HepG2 (cell line): ENCODE measurements at regions not wholly inside any gene's neighbourhood (a gene's known extent, or its start where the extent isn't known, plus 50 kb on each side); places are given as distances from the start of the nearest gene placed in this dataset.

Experiments
- ATAC-seq: fragments of 200-7000 bp; cut with Tn5 transposase; 3 replicates; pipeline ENCODE4 v1.9.1; 2020; ENCODE audit warnings: mild to moderate bottlenecking, moderate library complexity
- BruUV-seq: library from RNA; stranded (reverse); fragments of 400-500 nt; replicated peaks from 2 replicates; lab custom pipeline; 2021; lab: Mats Ljungman, UMichigan
- CTCF ChIA-PET: fragments of 300-600 bp; formaldehyde crosslinking; extraction: SDS; loops from one replicate; lab custom pipeline; 2021; ENCODE audit warnings: low total read pairs, inconsistent platforms, low intra/inter-chr PET ratio; lab: Yijun Ruan, JAX
- POLR2A ChIA-PET: fragments of 350-600 bp; sonication (Branson Sonifier 250); formaldehyde crosslinking; loops from one replicate; lab custom pipeline; 2020; ENCODE audit warnings: antibody characterized with exemption, inconsistent platforms; lab: Yijun Ruan, JAX
- DNase-seq: peaks from one replicate; pipeline ENCODE4 v3.0.0-alpha.2; 2015; ENCODE audit warnings: low spot score
- FAIRE-seq: peaks from 3 replicates; lab custom pipeline; 2011; peaks lifted over from hg19 to GRCh38; lab: Jason Lieb, UNC
- H2AFZ ChIP-seq: one replicate; pipeline ENCODE4 v1.6.1; 2011; ENCODE audit warnings: low read length, inconsistent platforms
- H3K27ac ChIP-seq: fragments of 300-600 bp; 3 replicates; pipeline ENCODE4 v1.8.0; 2011; ENCODE audit warnings: mixed run types, mild to moderate bottlenecking, mixed read lengths, low read length, inconsistent platforms; ENCODE audit not compliant: insufficient read depth; ENCODE audit errors: extremely low read length
- H3K27me3 ChIP-seq, 2 experiments: fragments of 200-600 bp in 1 of 2; 2 replicates in 1 of 2; 3 replicates in 1 of 2; pipeline versions ENCODE4 v1.6.0 to v1.8.0; 2011; ENCODE audit warnings: low read length in 2 of 2, mild to moderate bottlenecking in 2 of 2, moderate library complexity in 2 of 2, inconsistent platforms in 1 of 2; ENCODE audit not compliant: insufficient read depth in 2 of 2, control insufficient read depth in 1 of 2
- H3K36me3 ChIP-seq, 2 experiments: fragments of 200-600 bp in 1 of 2; replicated peaks in 1 of 2; 2 replicates in 1 of 2; 3 replicates in 1 of 2; pipeline versions ENCODE4 v1.5.1 to v1.8.0; 2011; ENCODE audit warnings: low read length in 2 of 2, inconsistent platforms in 1 of 2; ENCODE audit not compliant: insufficient read depth in 2 of 2, control insufficient read depth in 1 of 2
- H3K4me1 ChIP-seq: 2 replicates; pipeline ENCODE4 v1.5.1; 2012; ENCODE audit warnings: low read length, inconsistent platforms; ENCODE audit not compliant: insufficient read depth
- H3K4me2 ChIP-seq: 2 replicates; pipeline ENCODE4 v1.6.0; 2011; ENCODE audit warnings: low read depth, low read length, inconsistent platforms
- H3K4me3 ChIP-seq, 3 experiments: fragments of 200-600 bp in 1 of 3; sonication (generic), shearing (Covaris generic) in 1 of 3; replicated peaks in 1 of 3; 2 replicates each; pipeline ENCODE4 v1.5.1; 2011 to 2016; ENCODE audit warnings: low read length in 3 of 3, inconsistent platforms in 2 of 3, low read depth in 2 of 3, mild to moderate bottlenecking in 2 of 3, control low read depth in 1 of 3, mixed read lengths in 1 of 3; ENCODE audit not compliant: insufficient read depth in 1 of 3
- H3K79me2 ChIP-seq: one replicate; pipeline ENCODE4 v1.6.1; 2011; ENCODE audit warnings: low read length, inconsistent platforms; ENCODE audit not compliant: insufficient read depth
- H3K9ac ChIP-seq: 2 replicates; pipeline ENCODE4 v1.6.0; 2011; ENCODE audit warnings: mild to moderate bottlenecking, low read depth, low read length, inconsistent platforms; ENCODE audit not compliant: insufficient read depth
- H3K9me3 ChIP-seq: 2 replicates; pipeline ENCODE4 v1.5.1; 2012; ENCODE audit warnings: mild to moderate bottlenecking, low read length
- H4K20me1 ChIP-seq: 2 replicates; pipeline ENCODE4 v1.6.0; 2011; ENCODE audit warnings: inconsistent platforms, mild to moderate bottlenecking, low read length, moderate library complexity; ENCODE audit not compliant: insufficient read depth
- GLMP ChIP-seq: sonication (generic); formaldehyde crosslinking; IDR thresholded peaks from 2 replicates; pipeline ENCODE4 v1.9.0; 2021; ENCODE audit warnings: missing genetic modification reagents, mild to moderate bottlenecking, borderline replicate concordance
- JDP2 ChIP-seq: sonication (generic); formaldehyde crosslinking; IDR thresholded peaks from 2 replicates; pipeline ENCODE4 v1.8.1; 2022; ENCODE audit warnings: missing genetic modification reagents, borderline replicate concordance
- NPAS2 ChIP-seq: sonication (generic); formaldehyde crosslinking; IDR thresholded peaks from 2 replicates; pipeline ENCODE4 v1.8.0; 2022; ENCODE audit warnings: mild to moderate bottlenecking, missing genetic modification reagents, borderline replicate concordance
- RBM39 ChIP-seq: fragments of 200-400 bp; formaldehyde crosslinking; IDR thresholded peaks from one replicate; pipeline ENCODE4 v1.6.1; 2018; ENCODE audit warnings: antibody characterized with exemption, mild to moderate bottlenecking, low read depth, low read length; ENCODE audit not compliant: poor library complexity, severe bottlenecking
- SP1 ChIP-seq, 2 experiments: fragments of 450-650 bp in 1 of 2; sonication (generic) in 1 of 2; formaldehyde crosslinking in 1 of 2; IDR thresholded peaks; 2 replicates each; pipeline versions ENCODE4 v1.4.0 to v1.6.1; 2016 to 2020; ENCODE audit warnings: missing genetic modification reagents in 1 of 2
- TBX2 ChIP-seq: sonication (generic); formaldehyde crosslinking; IDR thresholded peaks from 2 replicates; pipeline ENCODE4 v1.5.0; 2020; ENCODE audit warnings: missing genetic modification reagents, mild to moderate bottlenecking, borderline replicate concordance
- THAP9 ChIP-seq: sonication (generic); formaldehyde crosslinking; IDR thresholded peaks from 2 replicates; pipeline ENCODE4; 2020; ENCODE audit warnings: missing genetic modification reagents, mild to moderate bottlenecking, borderline replicate concordance
- ZBTB7B ChIP-seq: sonication (generic); formaldehyde crosslinking; IDR thresholded peaks from 2 replicates; pipeline ENCODE4 v1.4.0; 2020; ENCODE audit warnings: missing genetic modification reagents
- ZNF318 ChIP-seq: sonication (generic); formaldehyde crosslinking; IDR thresholded peaks from 2 replicates; pipeline ENCODE4 v1.4.0; 2020; ENCODE audit warnings: mild to moderate bottlenecking, missing genetic modification reagents
- ZNF451 ChIP-seq: sonication (generic); formaldehyde crosslinking; IDR thresholded peaks from 2 replicates; pipeline ENCODE4 v1.5.0; 2020; ENCODE audit warnings: mild to moderate bottlenecking, missing genetic modification reagents
- ZNF766 ChIP-seq: sonication (generic); formaldehyde crosslinking; IDR thresholded peaks from 2 replicates; pipeline ENCODE4 v1.5.0; 2020; ENCODE audit warnings: missing genetic modification reagents, borderline replicate concordance
- WGBS: methylation state at CpG from one replicate; pipeline ENCODE4 v1.1.6; 2017; ENCODE audit warnings: low lambda C conversion rate; 5-methylcytosine and 5-hydroxymethylcytosine counted together
- in situ Hi-C: cut with HindIII; loops from 2 replicates; pipeline ENCODE4 v1.10.0; 2017; ENCODE audit warnings: low pct_unique_long_range_greater_than_20kb; ENCODE audit not compliant: extremely low pct_ligation_motif_present
- intact Hi-C: fragments of 100-400 bp; cut with micrococcal nuclease; formaldehyde crosslinking; loops from one replicate; pipeline ENCODE4 v1.10.0; 2022; ENCODE audit not compliant: unreplicated experiment

GRCh38 chr12:131586269-131586668 is 124.6 kb upstream of the SFSWAP start:
- no CpG with 5 or more reads among the region's 9 CpGs for WGBS
- intact Hi-C loops (no loop called here), in situ Hi-C loops (no loop called here)
- DNase-seq (no peak), ATAC-seq (no peak), FAIRE-seq (no peak)
- Histone ChIP-seq H3K36me3 (no peaks in the 10 kb centered on the region), H3K4me2 (no peak overlapping the region), H4K20me1 (no peaks in the 10 kb centered on the region), H3K27me3 (peaks cover 5 to 14% of the 10 kb centered on the region in 2 experiments; a peak in 3 of 5 replicates), H3K27ac (no peak overlapping the region), H2AFZ (no peak overlapping the region), H3K9me3 (no peaks in the 10 kb centered on the region), H3K4me1 (no peaks in the 10 kb centered on the region), H3K79me2 (no peaks in the 10 kb centered on the region), H3K4me3 (no peak overlapping the region), H3K9ac (no peak overlapping the region)
- ChIA-PET CTCF (no interaction called here), POLR2A (no interaction called here)
- no TSS peak for BruUV-seq
- TF ChIP-seq JDP2 (CRISPR knock-in tag) (no peak), ZNF766 (no peak), NPAS2 (CRISPR knock-in tag) (no peak), ZNF451 (CRISPR knock-in tag) (no peak), ZNF318 (no peak), RBM39 (no peak), TBX2 (CRISPR knock-in tag) (no peak), SP1 (IDR thresholded peaks at IDR 0.05) (no peak), SP1 (CRISPR knock-in tag; IDR thresholded peaks at IDR 0.05) (no peak), ZBTB7B (CRISPR knock-in tag) (no peak), GLMP (no peak), THAP9 (no peak)
